Neural cell (in vitro differentiated cells): ENCODE measurements at regions not wholly inside any gene's neighbourhood (a gene's known extent, or its start where the extent isn't known, plus 50 kb on each side); places are given as distances from the start of the nearest gene placed in this dataset.

Source experiments
- H2AFZ ChIP-seq: fragments of 200-600, 300-800 bp; sonication (generic), shearing (Covaris generic); 2 replicates; pipeline ENCODE4 v1.6.0; 2014; ENCODE audit warnings: low read depth, mild to moderate bottlenecking, antibody characterized with exemption, low read length, moderate library complexity
- H3F3A ChIP-seq: fragments of 200-600 bp; shearing (Covaris generic); 2 replicates; pipeline ENCODE4 v1.6.1; 2016; ENCODE audit warnings: mild to moderate bottlenecking, moderate library complexity, mixed read lengths, antibody characterized with exemption, low read length; ENCODE audit not compliant: insufficient read depth, poor library complexity, severe bottlenecking
- H3K27ac ChIP-seq: fragments of 200-600, 300-800 bp; sonication (generic), shearing (Covaris generic); 2 replicates; pipeline ENCODE4 v1.5.1; 2014; ENCODE audit warnings: mild to moderate bottlenecking, low read length, moderate library complexity
- H3K27me3 ChIP-seq: fragments of 300-800, 200-600 bp; sonication (generic), shearing (Covaris generic); 2 replicates; pipeline ENCODE4 v1.6.0; 2014; ENCODE audit warnings: mild to moderate bottlenecking, low read depth, low read length, moderate library complexity; ENCODE audit not compliant: insufficient read depth
- H3K36me3 ChIP-seq: fragments of 300-800, 200-600 bp; sonication (generic), shearing (Covaris generic); 2 replicates; pipeline ENCODE4 v1.5.1; 2014; ENCODE audit warnings: mild to moderate bottlenecking, antibody characterized with exemption, low read length, moderate library complexity; ENCODE audit not compliant: insufficient read depth
- H3K4me2 ChIP-seq: fragments of 300-800, 200-600 bp; sonication (generic), shearing (Covaris generic); 2 replicates; pipeline ENCODE4 v1.6.0; 2014; ENCODE audit warnings: mild to moderate bottlenecking, low read length
- H3K4me3 ChIP-seq: fragments of 300-800, 200-600 bp; sonication (generic), shearing (Covaris generic); 2 replicates; pipeline ENCODE4 v1.5.1; 2014; ENCODE audit warnings: mild to moderate bottlenecking, low read length, moderate library complexity
- H3K79me2 ChIP-seq: fragments of 200-600 bp; shearing (Covaris generic); replicated peaks from 2 replicates; pipeline ENCODE4 v1.6.0; 2014; ENCODE audit warnings: mild to moderate bottlenecking, low read length, moderate library complexity; ENCODE audit not compliant: insufficient read depth
- H3K9ac ChIP-seq: fragments of 300-800, 200-600 bp; sonication (generic), shearing (Covaris generic); 2 replicates; pipeline ENCODE4 v1.6.1; 2016; ENCODE audit warnings: mild to moderate bottlenecking, low read length, mixed read lengths
- H3K9me2 ChIP-seq: fragments of 200-600 bp; shearing (Covaris generic); 2 replicates; pipeline ENCODE4 v1.6.1; 2016; ENCODE audit warnings: mild to moderate bottlenecking, low read length, mixed read lengths; ENCODE audit not compliant: insufficient read depth
- H3K9me3 ChIP-seq: fragments of 200-600, 300-800 bp; sonication (generic), shearing (Covaris generic); 2 replicates; pipeline ENCODE4 v1.6.1; 2016; ENCODE audit warnings: mild to moderate bottlenecking, mixed run types, low read length, moderate library complexity, mixed read lengths
- H4K20me1 ChIP-seq: fragments of 200-600 bp; shearing (Covaris generic); 2 replicates; pipeline ENCODE4 v1.6.1; 2016; ENCODE audit warnings: mild to moderate bottlenecking, mixed run types; ENCODE audit not compliant: insufficient read depth
- CTCF ChIP-seq: fragments of 450-650 bp; IDR thresholded peaks from 2 replicates; pipeline ENCODE4 v1.5.1; 2014; ENCODE audit warnings: antibody characterized with exemption, mild to moderate bottlenecking, moderate library complexity; ENCODE audit not compliant: poor library complexity, severe bottlenecking
- EP300 ChIP-seq: fragments of 450-650 bp; conservative IDR thresholded peaks from 2 replicates; pipeline ENCODE4 v1.6.1; 2014; ENCODE audit warnings: antibody characterized with exemption, mild to moderate bottlenecking, moderate library complexity; ENCODE audit not compliant: poor library complexity, severe bottlenecking
- EZH2 ChIP-seq: fragments of 200-600, 300-800 bp; shearing (Covaris generic), sonication (generic); IDR thresholded peaks from 2 replicates; pipeline ENCODE4 v1.6.1; 2014; ENCODE audit warnings: antibody characterized with exemption, low read length, borderline replicate concordance, mild to moderate bottlenecking; ENCODE audit not compliant: insufficient read depth, poor library complexity, severe bottlenecking
- MXI1 ChIP-seq: fragments of 450-650 bp; conservative IDR thresholded peaks from 2 replicates; pipeline ENCODE4 v1.6.1; 2014; ENCODE audit warnings: antibody characterized with exemption, mild to moderate bottlenecking; ENCODE audit not compliant: poor library complexity, severe bottlenecking
- POLR2AphosphoS5 ChIP-seq: IDR thresholded peaks from 2 replicates; pipeline ENCODE4 v1.6.1; 2012
- RAD21 ChIP-seq: fragments of 450-650 bp; conservative IDR thresholded peaks from 2 replicates; pipeline ENCODE4 v1.6.1; 2014; ENCODE audit warnings: antibody characterized with exemption, mild to moderate bottlenecking, moderate library complexity
- REST ChIP-seq: IDR thresholded peaks from 2 replicates; pipeline ENCODE4 v1.6.1; 2012; ENCODE audit warnings: borderline replicate concordance
- SMC3 ChIP-seq: fragments of 450-650 bp; conservative IDR thresholded peaks from 2 replicates; pipeline ENCODE4 v1.6.1; 2014; ENCODE audit warnings: antibody characterized with exemption, mild to moderate bottlenecking, moderate library complexity; ENCODE audit not compliant: poor library complexity
- TAF1 ChIP-seq: IDR thresholded peaks from 2 replicates; pipeline ENCODE4 v1.6.1; 2012; ENCODE audit warnings: low read depth

GRCh38 chr13:74596691-74597090, 462.5 kb upstream of the KLF12 start:
- TF ChIP-seq POLR2AphosphoS5 (no peak), MXI1 (no peak), CTCF (no peak), REST (no peak), EP300 (no peak), EZH2 (no peak), TAF1 (no peak), RAD21 (no peak), SMC3 (no peak)
- Histone ChIP-seq H3K9ac (no peak overlapping the region), H3K36me3 (no peaks in the 10 kb centered on the region), H3K27me3 (no peaks in the 10 kb centered on the region), H3K4me3 (no peak overlapping the region), H3K79me2 (no peaks in the 10 kb centered on the region), H3K4me2 (no peak overlapping the region), H4K20me1 (no peaks in the 10 kb centered on the region), H3K9me3 (no peaks in the 10 kb centered on the region), H3K27ac (no peak overlapping the region), H3F3A (no peaks in the 10 kb centered on the region), H3K9me2 (no peaks in the 10 kb centered on the region), H2AFZ (no peak overlapping the region)

GRCh38 chr13:74593688-74594087, 459.5 kb upstream of the KLF12 start:
- TF ChIP-seq CTCF, result no peak
- TF ChIP-seq POLR2AphosphoS5, result no peak
- no peak for TF ChIP-seq EP300
- no peak for TF ChIP-seq EZH2
- TF ChIP-seq TAF1, result no peak
- TF ChIP-seq MXI1, result no peak
- no peaks in the 10 kb centered on the region for H3K79me2 ChIP-seq

More at GRCh38 chr13:74593688-74594087, 459.5 kb upstream of the KLF12 start:
- Histone ChIP-seq H3K9me3 (no peaks in the 10 kb centered on the region), H3K4me3 (no peak overlapping the region), H3K9ac (no peak overlapping the region), H2AFZ (no peak overlapping the region), H3K4me2 (no peak overlapping the region), H4K20me1 (no peaks in the 10 kb centered on the region), H3F3A (no peaks in the 10 kb centered on the region), H3K36me3 (no peaks in the 10 kb centered on the region), H3K27ac (no peak overlapping the region), H3K27me3 (no peaks in the 10 kb centered on the region), H3K9me2 (no peaks in the 10 kb centered on the region)
